ENCODE measurements at regions not wholly inside any gene's neighbourhood (a gene's known extent, or its start where the extent isn't known, plus 50 kb on each side); places are given as distances from the start of the nearest gene placed in this dataset.

DNA sequence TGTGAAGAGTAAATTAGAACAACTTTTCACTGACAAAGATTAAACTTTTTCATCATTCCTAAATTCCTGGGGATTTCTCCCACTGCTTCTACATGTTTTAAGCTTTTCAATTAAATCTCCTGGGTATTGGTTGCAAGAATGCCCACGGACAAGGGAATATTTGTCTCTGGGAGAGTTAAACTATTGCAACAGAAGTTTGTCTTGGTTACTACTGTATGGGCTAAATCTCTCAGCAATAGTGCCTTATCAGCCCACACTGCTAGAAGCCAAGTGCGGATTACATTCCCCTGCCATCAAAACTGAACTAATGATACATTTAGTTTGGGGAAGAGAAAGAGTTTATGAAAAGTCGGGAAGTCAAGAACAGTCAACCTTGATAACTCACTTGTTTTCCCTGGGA is 528.2 kb upstream of the C9orf72 start (continued):
- TF ChIP-seq, protein P1, sequence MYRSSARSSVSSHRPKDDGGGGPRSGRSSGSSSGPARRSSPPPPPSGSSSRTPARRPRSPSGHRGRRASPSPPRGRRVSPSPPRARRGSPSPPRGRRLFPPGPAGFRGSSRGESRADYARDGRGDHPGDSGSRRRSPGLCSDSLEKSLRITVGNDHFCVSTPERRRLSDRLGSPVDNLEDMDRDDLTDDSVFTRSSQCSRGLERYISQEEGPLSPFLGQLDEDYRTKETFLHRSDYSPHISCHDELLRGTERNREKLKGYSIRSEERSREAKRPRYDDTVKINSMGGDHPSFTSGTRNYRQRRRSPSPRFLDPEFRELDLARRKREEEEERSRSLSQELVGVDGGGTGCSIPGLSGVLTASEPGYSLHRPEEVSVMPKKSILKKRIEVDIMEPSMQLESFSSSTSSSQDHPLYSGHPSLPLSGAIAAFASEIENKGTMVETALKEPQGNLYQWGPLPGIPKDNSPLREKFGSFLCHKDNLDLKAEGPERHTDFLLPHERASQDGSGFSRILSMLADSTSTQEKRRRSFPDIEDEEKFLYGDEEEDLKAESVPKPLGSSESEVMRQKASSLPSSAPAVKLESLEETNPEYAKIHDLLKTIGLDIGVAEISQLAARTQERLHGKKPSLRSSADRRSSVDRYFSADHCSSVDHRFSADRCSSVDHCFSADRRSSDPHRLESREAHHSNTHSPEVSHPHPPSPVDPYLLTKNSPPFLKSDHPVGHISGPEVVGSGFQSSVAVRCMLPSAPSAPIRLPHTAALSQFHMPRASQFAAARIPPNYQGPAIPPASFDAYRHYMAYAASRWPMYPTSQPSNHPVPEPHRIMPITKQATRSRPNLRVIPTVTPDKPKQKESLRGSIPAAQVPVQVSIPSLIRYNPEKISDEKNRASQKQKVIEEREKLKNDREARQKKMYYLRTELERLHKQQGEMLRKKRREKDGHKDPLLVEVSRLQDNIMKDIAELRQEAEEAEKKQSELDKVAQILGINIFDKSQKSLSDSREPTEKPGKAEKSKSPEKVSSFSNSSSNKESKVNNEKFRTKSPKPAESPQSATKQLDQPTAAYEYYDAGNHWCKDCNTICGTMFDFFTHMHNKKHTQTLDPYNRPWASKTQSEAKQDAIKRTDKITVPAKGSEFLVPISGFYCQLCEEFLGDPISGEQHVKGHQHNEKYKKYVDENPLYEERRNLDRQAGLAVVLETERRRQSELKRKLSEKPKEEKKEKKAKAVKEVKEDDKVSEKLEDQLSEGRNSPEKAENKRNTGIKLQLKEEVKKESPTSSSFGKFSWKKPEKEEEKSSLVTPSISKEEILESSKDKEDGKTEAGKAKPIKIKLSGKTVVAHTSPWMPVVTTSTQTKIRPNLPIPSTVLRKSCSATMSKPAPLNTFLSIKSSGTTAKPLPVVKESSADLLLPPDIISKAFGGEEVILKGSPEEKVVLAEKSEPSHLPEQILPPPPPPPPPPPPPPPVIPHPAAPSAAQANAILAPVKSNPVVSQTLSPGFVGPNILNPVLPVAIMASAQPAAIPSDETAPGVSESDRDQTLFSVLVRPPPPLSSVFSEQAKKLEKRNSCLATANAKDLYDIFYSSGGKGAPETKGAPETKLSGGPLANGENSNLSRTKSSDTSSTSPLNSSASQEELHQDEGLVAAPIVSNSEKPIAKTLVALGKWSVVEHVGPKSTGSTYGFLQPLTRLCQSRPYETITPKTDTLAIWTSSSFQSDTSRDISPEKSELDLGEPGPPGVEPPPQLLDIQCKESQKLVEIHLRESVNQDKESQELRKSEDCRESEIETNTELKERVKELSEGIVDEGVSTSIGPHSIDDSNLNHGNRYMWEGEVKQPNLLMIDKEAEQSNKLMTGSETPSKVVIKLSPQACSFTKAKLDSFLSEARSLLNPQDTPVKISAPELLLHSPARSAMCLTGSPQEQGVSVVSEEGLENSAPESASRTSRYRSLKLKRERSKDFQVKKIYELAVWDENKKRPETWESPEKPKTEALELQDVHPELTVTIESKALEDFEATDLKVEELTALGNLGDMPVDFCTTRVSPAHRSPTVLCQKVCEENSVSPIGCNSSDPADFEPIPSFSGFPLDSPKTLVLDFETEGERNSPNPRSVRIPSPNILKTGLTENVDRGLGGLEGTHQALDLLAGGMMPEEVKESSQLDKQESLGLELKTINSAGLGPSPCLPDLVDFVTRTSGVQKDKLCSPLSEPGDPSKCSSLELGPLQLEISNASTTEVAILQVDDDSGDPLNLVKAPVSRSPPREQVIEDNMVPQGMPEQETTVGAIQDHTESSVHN (IDR thresholded peaks at IDR 0.05; ENCODE audit: borderline replicate concordance in 1 of 2, low read depth in 1 of 2) = no peak
- TF ChIP-seq, protein P2, sequence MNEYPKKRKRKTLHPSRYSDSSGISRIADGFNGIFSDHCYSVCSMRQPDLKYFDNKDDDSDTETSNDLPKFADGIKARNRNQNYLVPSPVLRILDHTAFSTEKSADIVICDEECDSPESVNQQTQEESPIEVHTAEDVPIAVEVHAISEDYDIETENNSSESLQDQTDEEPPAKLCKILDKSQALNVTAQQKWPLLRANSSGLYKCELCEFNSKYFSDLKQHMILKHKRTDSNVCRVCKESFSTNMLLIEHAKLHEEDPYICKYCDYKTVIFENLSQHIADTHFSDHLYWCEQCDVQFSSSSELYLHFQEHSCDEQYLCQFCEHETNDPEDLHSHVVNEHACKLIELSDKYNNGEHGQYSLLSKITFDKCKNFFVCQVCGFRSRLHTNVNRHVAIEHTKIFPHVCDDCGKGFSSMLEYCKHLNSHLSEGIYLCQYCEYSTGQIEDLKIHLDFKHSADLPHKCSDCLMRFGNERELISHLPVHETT (CRISPR knock-in tag; conservative IDR thresholded peaks at IDR 0.05 in 1 of 2, IDR thresholded peaks at IDR 0.05 in 1 of 2) = no peak
- TF ChIP-seq ILK (tag; IDR thresholded peaks at IDR 0.05; ENCODE audit: borderline replicate concordance, low read depth) (no peak), PTTG1 (tag; IDR thresholded peaks at IDR 0.05; ENCODE audit: low read depth) (no peak)

Measured in K562 (cell line).